BLaER1 (cell line): ENCODE measurements at regions not wholly inside any gene's neighbourhood (a gene's known extent, or its start where the extent isn't known, plus 50 kb on each side); places are given as distances from the start of the nearest gene placed in this dataset.

ENCODE experiments used
- H3K27ac ChIP-seq: shearing (Covaris generic); formaldehyde crosslinking; 2 replicates; pipeline ENCODE4 v1.8.1; 2022
- H3K27me3 ChIP-seq: shearing (Covaris generic); formaldehyde crosslinking; 2 replicates; pipeline ENCODE4 v1.8.1; 2022
- H3K36me3 ChIP-seq: shearing (Covaris generic); formaldehyde crosslinking; 2 replicates; pipeline ENCODE4 v1.8.1; 2022
- H3K4me1 ChIP-seq: shearing (Covaris generic); formaldehyde crosslinking; 2 replicates; pipeline ENCODE4 v1.8.1; 2022
- H3K4me2 ChIP-seq: shearing (Covaris generic); formaldehyde crosslinking; 2 replicates; pipeline ENCODE4 v1.8.1; 2022
- H3K4me3 ChIP-seq: shearing (Covaris generic); formaldehyde crosslinking; 2 replicates; pipeline ENCODE4 v1.8.1; 2022
- H3K9ac ChIP-seq: shearing (Covaris generic); formaldehyde crosslinking; 2 replicates; pipeline ENCODE4 v1.8.1; 2022
- H3K9me3 ChIP-seq: shearing (Covaris generic); formaldehyde crosslinking; 2 replicates; pipeline ENCODE4 v1.8.1; 2022
- H4K20me1 ChIP-seq: shearing (Covaris generic); formaldehyde crosslinking; 2 replicates; pipeline ENCODE4 v1.8.1; 2022
- Cebpa-rat ChIP-seq: shearing (Covaris generic); IDR thresholded peaks from 2 replicates; pipeline ENCODE4 v1.8.1; 2022

GRCh38 chr14:89624500-89625156, 207.6 kb upstream of the FOXN3 start:
- H3K27ac ChIP-seq, result no peak overlapping the region
- no peaks in the 10 kb centered on the region for H3K36me3 ChIP-seq
- no peaks in the 10 kb centered on the region for H4K20me1 ChIP-seq
- TF ChIP-seq Cebpa-rat, result no peak
- H3K4me1 ChIP-seq, result peaks cover 45% of the 10 kb centered on the region
- H3K9me3 ChIP-seq, result peaks cover 15% of the 10 kb centered on the region
- H3K27me3 ChIP-seq, result peaks cover 3% of the 10 kb centered on the region; the same call in 1 of the 2 replicates
- H3K9ac ChIP-seq, result no peak overlapping the region
- no peak overlapping the region for H3K4me3 ChIP-seq
- H3K4me2 ChIP-seq, result no peak overlapping the region

GRCh38 chr14:89621791-89622638, 205.0 kb upstream of the FOXN3 start:
- H3K9ac ChIP-seq, result no peak overlapping the region
- peaks cover 38% of the 10 kb centered on the region for H3K4me1 ChIP-seq
- TF ChIP-seq Cebpa-rat, result no peak
- H3K4me2 ChIP-seq, result peak overlapping the region; percentile 92; the same call in 1 of the 2 replicates
- H3K27ac ChIP-seq, result no peak overlapping the region
- H3K36me3 ChIP-seq, result no peaks in the 10 kb centered on the region
- H4K20me1 ChIP-seq, result no peaks in the 10 kb centered on the region
- no peak overlapping the region for H3K4me3 ChIP-seq
- peaks cover 3% of the 10 kb centered on the region; the same call in 1 of the 2 replicates for H3K27me3 ChIP-seq
- peaks cover 15% of the 10 kb centered on the region for H3K9me3 ChIP-seq

GRCh38 chr14:89621009-89621421, 204.0 kb upstream of the FOXN3 start:
- H3K4me2 ChIP-seq, result peak overlapping the region; percentile 92
- no peak overlapping the region for H3K9ac ChIP-seq
- TF ChIP-seq Cebpa-rat, result no peak
- no peaks in the 10 kb centered on the region for H3K36me3 ChIP-seq
- H3K9me3 ChIP-seq, result peaks cover 8% of the 10 kb centered on the region
- H3K4me3 ChIP-seq, result no peak overlapping the region
- H4K20me1 ChIP-seq, result no peaks in the 10 kb centered on the region
- peaks cover 36% of the 10 kb centered on the region for H3K4me1 ChIP-seq
- H3K27me3 ChIP-seq, result peaks cover 3% of the 10 kb centered on the region; the same call in 1 of the 2 replicates
- H3K27ac ChIP-seq, result no peak overlapping the region

GRCh38 chr14:89620436-89620835, 203.4 kb upstream of the FOXN3 start:
- Histone ChIP-seq H3K9ac (no peak overlapping the region), H3K4me3 (no peak overlapping the region), H3K36me3 (no peaks in the 10 kb centered on the region), H3K9me3 (peaks cover 2% of the 10 kb centered on the region; the same call in 1 of the 2 replicates), H4K20me1 (no peaks in the 10 kb centered on the region), H3K4me1 (peaks cover 41% of the 10 kb centered on the region), H3K27me3 (peaks cover 3% of the 10 kb centered on the region; the same call in 1 of the 2 replicates), H3K27ac (no peak overlapping the region), H3K4me2 (peak overlapping the region; percentile 92)
- no peak for TF ChIP-seq Cebpa-rat

GRCh38 chr14:89619596-89619995, 202.6 kb upstream of the FOXN3 start:
- H3K4me2 ChIP-seq, result peak overlapping the region; percentile 92
- no peaks in the 10 kb centered on the region for H4K20me1 ChIP-seq
- no peak for TF ChIP-seq Cebpa-rat
- peak overlapping the region; percentile 84 for H3K4me3 ChIP-seq
- peaks cover 50% of the 10 kb centered on the region for H3K4me1 ChIP-seq
- no peak overlapping the region for H3K27ac ChIP-seq
- H3K27me3 ChIP-seq, result peaks cover 3% of the 10 kb centered on the region; the same call in 1 of the 2 replicates
- H3K9ac ChIP-seq, result peak overlapping the region; percentile 91
- no peaks in the 10 kb centered on the region for H3K9me3 ChIP-seq
- no peaks in the 10 kb centered on the region for H3K36me3 ChIP-seq

- no peaks in the 10 kb centered on the region for H3K36me3 ChIP-seq
- H3K4me1 ChIP-seq, result peaks cover 56% of the 10 kb centered on the region
- no peaks in the 10 kb centered on the region for H3K9me3 ChIP-seq
- peak overlapping the region; percentile 92 for H3K4me2 ChIP-seq
- H4K20me1 ChIP-seq, result no peaks in the 10 kb centered on the region
- peak overlapping the region; percentile 91 for H3K9ac ChIP-seq
- peak overlapping the region; percentile 84 for H3K4me3 ChIP-seq
- peak overlapping the region; percentile 88 for H3K27ac ChIP-seq
- no peak for TF ChIP-seq Cebpa-rat
- peaks cover 3% of the 10 kb centered on the region; the same call in 1 of the 2 replicates for H3K27me3 ChIP-seq
Measured at GRCh38 chr14:89618811-89619551, 201.9 kb upstream of the FOXN3 start.

GRCh38 chr14:89618330-89618708, 201.3 kb upstream of the FOXN3 start:
- H3K4me2 ChIP-seq, result peak overlapping the region; percentile 92
- H3K9ac ChIP-seq, result peak overlapping the region; percentile 91
- no peaks in the 10 kb centered on the region for H3K9me3 ChIP-seq
- H3K27ac ChIP-seq, result peak overlapping the region; percentile 88
- TF ChIP-seq Cebpa-rat, result no peak
- peaks cover 62% of the 10 kb centered on the region for H3K4me1 ChIP-seq
- H3K4me3 ChIP-seq, result peak overlapping the region; percentile 84
- peaks cover 3% of the 10 kb centered on the region; the same call in 1 of the 2 replicates for H3K27me3 ChIP-seq
- no peaks in the 10 kb centered on the region for H3K36me3 ChIP-seq
- H4K20me1 ChIP-seq, result no peaks in the 10 kb centered on the region

- H3K9me3 ChIP-seq, result no peaks in the 10 kb centered on the region
- H3K4me2 ChIP-seq, result peak overlapping the region; percentile 92
- no peaks in the 10 kb centered on the region for H3K36me3 ChIP-seq
- TF ChIP-seq Cebpa-rat, result no peak
- H3K27ac ChIP-seq, result peak overlapping the region; percentile 88
- peaks cover 3% of the 10 kb centered on the region; the same call in 1 of the 2 replicates for H3K27me3 ChIP-seq
- H3K4me1 ChIP-seq, result peaks cover 69% of the 10 kb centered on the region
- no peaks in the 10 kb centered on the region for H4K20me1 ChIP-seq
- H3K4me3 ChIP-seq, result peak overlapping the region; percentile 84
- peak overlapping the region; percentile 91 for H3K9ac ChIP-seq
Measured at GRCh38 chr14:89617481-89618329, 200.7 kb upstream of the FOXN3 start.
